Sigmoid colon (tissue), 4 donors: ENCODE measurements at regions not wholly inside any gene's neighbourhood (a gene's known extent, or its start where the extent isn't known, plus 50 kb on each side); places are given as distances from the start of the nearest gene placed in this dataset.

Source experiments
- EP300 ChIP-seq, 4 donors: sonication (generic); formaldehyde crosslinking; IDR thresholded peaks; one replicate each; pipeline ENCODE4 v1.6.1; 2017; ENCODE audit warnings: antibody characterized with exemption in 4 of 4
- POLR2A ChIP-seq, 2 donors: fragments of 450-650 bp; IDR thresholded peaks; one replicate each; pipeline ENCODE4 v1.6.1; 2016; ENCODE audit warnings: antibody characterized with exemption in 2 of 2, mild to moderate bottlenecking in 2 of 2, moderate library complexity in 2 of 2
- POLR2AphosphoS5 ChIP-seq, 4 donors: sonication (generic); formaldehyde crosslinking; IDR thresholded peaks; one replicate each; pipeline ENCODE4 v1.6.1; 2017; ENCODE audit warnings: antibody characterized with exemption in 4 of 4
- TF ChIP-seq, protein P1 (sequence below), 4 experiments: fragments of 450-650 bp in 3 of 4; fragments of 200-600 bp in 1 of 4; IDR thresholded peaks; one replicate each; pipeline ENCODE4 v1.5.1; 2016 to 2019; ENCODE audit warnings: antibody characterized with exemption in 4 of 4, mild to moderate bottlenecking in 3 of 4, moderate library complexity in 2 of 4

DNA sequence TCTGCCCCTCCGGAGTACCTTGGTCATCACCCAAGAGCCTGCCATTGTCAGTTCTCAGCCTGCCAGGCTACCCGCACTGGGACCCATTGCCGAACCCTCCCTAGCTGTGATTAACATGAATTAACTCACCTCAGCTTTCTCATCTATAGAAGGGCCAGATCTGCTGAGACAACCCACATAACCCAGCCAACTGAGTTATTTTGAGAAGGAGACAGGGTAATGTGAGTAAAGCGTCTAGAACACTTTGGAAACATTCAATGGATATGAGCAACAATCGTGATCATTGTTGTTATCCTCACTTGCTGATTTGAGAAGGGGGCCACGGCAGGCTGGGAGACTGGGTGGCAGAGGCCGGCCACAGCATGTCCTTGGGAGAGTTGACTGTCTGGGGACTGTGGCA, 196.8 kb downstream of the GLI2 start:
- TF ChIP-seq, protein P1, sequence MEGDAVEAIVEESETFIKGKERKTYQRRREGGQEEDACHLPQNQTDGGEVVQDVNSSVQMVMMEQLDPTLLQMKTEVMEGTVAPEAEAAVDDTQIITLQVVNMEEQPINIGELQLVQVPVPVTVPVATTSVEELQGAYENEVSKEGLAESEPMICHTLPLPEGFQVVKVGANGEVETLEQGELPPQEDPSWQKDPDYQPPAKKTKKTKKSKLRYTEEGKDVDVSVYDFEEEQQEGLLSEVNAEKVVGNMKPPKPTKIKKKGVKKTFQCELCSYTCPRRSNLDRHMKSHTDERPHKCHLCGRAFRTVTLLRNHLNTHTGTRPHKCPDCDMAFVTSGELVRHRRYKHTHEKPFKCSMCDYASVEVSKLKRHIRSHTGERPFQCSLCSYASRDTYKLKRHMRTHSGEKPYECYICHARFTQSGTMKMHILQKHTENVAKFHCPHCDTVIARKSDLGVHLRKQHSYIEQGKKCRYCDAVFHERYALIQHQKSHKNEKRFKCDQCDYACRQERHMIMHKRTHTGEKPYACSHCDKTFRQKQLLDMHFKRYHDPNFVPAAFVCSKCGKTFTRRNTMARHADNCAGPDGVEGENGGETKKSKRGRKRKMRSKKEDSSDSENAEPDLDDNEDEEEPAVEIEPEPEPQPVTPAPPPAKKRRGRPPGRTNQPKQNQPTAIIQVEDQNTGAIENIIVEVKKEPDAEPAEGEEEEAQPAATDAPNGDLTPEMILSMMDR (IDR thresholded peaks at IDR 0.05): no peak
- no peak for TF ChIP-seq EP300 (IDR thresholded peaks at IDR 0.05)
- no peak for TF ChIP-seq POLR2A (IDR thresholded peaks at IDR 0.05)
- no peak for TF ChIP-seq POLR2AphosphoS5 (IDR thresholded peaks at IDR 0.05)
